ENCODE measurements at regions not wholly inside any gene's neighbourhood (a gene's known extent, or its start where the extent isn't known, plus 50 kb on each side); places are given as distances from the start of the nearest gene placed in this dataset.

GRCh38 chr11:101686514-101686913 is 102.7 kb upstream of the TRPC6 start:
- TF ChIP-seq, protein P1, sequence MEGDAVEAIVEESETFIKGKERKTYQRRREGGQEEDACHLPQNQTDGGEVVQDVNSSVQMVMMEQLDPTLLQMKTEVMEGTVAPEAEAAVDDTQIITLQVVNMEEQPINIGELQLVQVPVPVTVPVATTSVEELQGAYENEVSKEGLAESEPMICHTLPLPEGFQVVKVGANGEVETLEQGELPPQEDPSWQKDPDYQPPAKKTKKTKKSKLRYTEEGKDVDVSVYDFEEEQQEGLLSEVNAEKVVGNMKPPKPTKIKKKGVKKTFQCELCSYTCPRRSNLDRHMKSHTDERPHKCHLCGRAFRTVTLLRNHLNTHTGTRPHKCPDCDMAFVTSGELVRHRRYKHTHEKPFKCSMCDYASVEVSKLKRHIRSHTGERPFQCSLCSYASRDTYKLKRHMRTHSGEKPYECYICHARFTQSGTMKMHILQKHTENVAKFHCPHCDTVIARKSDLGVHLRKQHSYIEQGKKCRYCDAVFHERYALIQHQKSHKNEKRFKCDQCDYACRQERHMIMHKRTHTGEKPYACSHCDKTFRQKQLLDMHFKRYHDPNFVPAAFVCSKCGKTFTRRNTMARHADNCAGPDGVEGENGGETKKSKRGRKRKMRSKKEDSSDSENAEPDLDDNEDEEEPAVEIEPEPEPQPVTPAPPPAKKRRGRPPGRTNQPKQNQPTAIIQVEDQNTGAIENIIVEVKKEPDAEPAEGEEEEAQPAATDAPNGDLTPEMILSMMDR (IDR thresholded peaks at IDR 0.05), result no peak
- no peak for TF ChIP-seq POLR2A (IDR thresholded peaks at IDR 0.05)

Data from body of pancreas (tissue), 4 donors.